VCaP (cell line): ENCODE measurements at regions not wholly inside any gene's neighbourhood (a gene's known extent, or its start where the extent isn't known, plus 50 kb on each side); places are given as distances from the start of the nearest gene placed in this dataset.

Experiments used
- H3K27ac ChIP-seq: fragments of 450-650 bp; 2 replicates; pipeline ENCODE4 v1.5.1; 2017
- TF ChIP-seq, protein P1 (sequence below): fragments of 450-650 bp; conservative IDR thresholded peaks from 2 replicates; pipeline ENCODE4 v1.5.1; 2017; ENCODE audit warnings: mild to moderate bottlenecking, moderate library complexity

- TF ChIP-seq, protein P1, sequence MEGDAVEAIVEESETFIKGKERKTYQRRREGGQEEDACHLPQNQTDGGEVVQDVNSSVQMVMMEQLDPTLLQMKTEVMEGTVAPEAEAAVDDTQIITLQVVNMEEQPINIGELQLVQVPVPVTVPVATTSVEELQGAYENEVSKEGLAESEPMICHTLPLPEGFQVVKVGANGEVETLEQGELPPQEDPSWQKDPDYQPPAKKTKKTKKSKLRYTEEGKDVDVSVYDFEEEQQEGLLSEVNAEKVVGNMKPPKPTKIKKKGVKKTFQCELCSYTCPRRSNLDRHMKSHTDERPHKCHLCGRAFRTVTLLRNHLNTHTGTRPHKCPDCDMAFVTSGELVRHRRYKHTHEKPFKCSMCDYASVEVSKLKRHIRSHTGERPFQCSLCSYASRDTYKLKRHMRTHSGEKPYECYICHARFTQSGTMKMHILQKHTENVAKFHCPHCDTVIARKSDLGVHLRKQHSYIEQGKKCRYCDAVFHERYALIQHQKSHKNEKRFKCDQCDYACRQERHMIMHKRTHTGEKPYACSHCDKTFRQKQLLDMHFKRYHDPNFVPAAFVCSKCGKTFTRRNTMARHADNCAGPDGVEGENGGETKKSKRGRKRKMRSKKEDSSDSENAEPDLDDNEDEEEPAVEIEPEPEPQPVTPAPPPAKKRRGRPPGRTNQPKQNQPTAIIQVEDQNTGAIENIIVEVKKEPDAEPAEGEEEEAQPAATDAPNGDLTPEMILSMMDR = no peak
- no peak overlapping the region for H3K27ac ChIP-seq
These were observed 204.7 kb upstream of the ZNF32 start for GRCh38 chr10:43853369-43853768.

GRCh38 chr10:43852644-43853214 lies 204.0 kb upstream of the ZNF32 start:
- no peak overlapping the region for H3K27ac ChIP-seq
- TF ChIP-seq, protein P1 = no peak

DNA sequence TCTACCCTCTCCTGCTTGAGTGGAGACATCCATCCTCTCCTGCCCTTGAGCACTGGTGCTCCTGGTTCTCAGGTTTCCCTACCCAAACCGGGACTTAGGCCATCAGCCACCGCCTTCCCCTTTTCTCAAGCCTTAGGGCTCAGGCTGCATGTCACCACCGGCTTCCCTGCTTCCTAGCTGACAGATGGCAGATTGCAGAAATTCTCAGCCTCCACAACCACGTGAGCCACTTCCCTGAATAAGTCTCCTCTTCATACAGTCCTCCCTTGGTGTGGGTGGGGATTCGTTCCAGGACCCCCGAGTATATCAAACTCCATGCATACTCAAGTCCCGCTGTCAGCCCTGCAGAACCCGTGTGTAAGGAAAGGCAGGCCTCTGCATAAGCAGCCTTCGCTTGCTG lies 203.5 kb upstream of the ZNF32 start:
- no peak overlapping the region for H3K27ac ChIP-seq
- TF ChIP-seq, protein P1 = no peak

GRCh38 chr10:43851030-43851429 lies 202.3 kb upstream of the ZNF32 start:
- H3K27ac ChIP-seq = no peak overlapping the region
- TF ChIP-seq, protein P1 = no peak

DNA sequence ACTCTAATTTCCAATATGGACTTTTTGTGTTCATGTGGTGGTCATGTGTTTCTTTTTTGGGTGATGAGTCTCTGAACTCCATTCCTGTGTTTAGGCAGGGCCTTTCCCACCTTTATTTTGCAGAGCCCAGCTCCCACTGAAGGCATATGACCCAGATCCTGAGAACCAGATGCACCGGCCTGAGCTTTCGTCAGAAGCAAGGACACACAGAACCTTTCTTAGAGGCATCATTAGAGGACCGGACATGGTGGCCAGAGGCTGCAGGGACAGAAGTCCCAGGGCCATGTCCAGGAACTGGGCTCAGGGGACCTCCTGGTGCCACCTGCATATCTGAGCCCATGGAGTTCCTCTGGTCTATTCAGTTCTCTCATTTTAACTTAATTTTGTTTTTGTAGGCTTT lies 200.9 kb upstream of the ZNF32 start:
- TF ChIP-seq, protein P1 = no peak
- H3K27ac ChIP-seq = no peak overlapping the region

GRCh38 chr10:43846968-43847367 lies 198.3 kb upstream of the ZNF32 start:
- TF ChIP-seq, protein P1 = no peak
- H3K27ac ChIP-seq = peak overlapping the region; percentile 57

GRCh38 chr10:43846187-43846680 lies 197.6 kb upstream of the ZNF32 start:
- TF ChIP-seq, protein P1 = no peak
- H3K27ac ChIP-seq = peak overlapping the region; percentile 57
